OCI-LY7 (cell line): ENCODE measurements at regions not wholly inside any gene's neighbourhood (a gene's known extent, or its start where the extent isn't known, plus 50 kb on each side); places are given as distances from the start of the nearest gene placed in this dataset.

Source experiments
- EZH2phosphoT487 ChIP-seq: fragments of 200-600 bp; sonication (generic); IDR thresholded peaks from 2 replicates; pipeline ENCODE4 v1.6.1; 2018; ENCODE audit warnings: low read depth, borderline replicate concordance, mild to moderate bottlenecking, mixed run types, antibody characterized with exemption, low read length, moderate library complexity, mixed read lengths
- TF ChIP-seq, protein P1 (sequence below): fragments of 200-600 bp; sonication (generic); conservative IDR thresholded peaks from 2 replicates; pipeline ENCODE4 v1.5.1; 2014; ENCODE audit warnings: mild to moderate bottlenecking, antibody characterized with exemption, low read length, moderate library complexity, mixed read lengths

GRCh38 chrX:26376037-26376708 is 160.2 kb downstream of the MAGEB5 start:
- TF ChIP-seq, protein P1, sequence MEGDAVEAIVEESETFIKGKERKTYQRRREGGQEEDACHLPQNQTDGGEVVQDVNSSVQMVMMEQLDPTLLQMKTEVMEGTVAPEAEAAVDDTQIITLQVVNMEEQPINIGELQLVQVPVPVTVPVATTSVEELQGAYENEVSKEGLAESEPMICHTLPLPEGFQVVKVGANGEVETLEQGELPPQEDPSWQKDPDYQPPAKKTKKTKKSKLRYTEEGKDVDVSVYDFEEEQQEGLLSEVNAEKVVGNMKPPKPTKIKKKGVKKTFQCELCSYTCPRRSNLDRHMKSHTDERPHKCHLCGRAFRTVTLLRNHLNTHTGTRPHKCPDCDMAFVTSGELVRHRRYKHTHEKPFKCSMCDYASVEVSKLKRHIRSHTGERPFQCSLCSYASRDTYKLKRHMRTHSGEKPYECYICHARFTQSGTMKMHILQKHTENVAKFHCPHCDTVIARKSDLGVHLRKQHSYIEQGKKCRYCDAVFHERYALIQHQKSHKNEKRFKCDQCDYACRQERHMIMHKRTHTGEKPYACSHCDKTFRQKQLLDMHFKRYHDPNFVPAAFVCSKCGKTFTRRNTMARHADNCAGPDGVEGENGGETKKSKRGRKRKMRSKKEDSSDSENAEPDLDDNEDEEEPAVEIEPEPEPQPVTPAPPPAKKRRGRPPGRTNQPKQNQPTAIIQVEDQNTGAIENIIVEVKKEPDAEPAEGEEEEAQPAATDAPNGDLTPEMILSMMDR: no peak
- no peak for TF ChIP-seq EZH2phosphoT487
